Activated CD4-positive, alpha-beta memory T cell treated with anti-CD3 and anti-CD28 coated beads for 36 hours (primary cell): ENCODE measurements at regions not wholly inside any gene's neighbourhood (a gene's known extent, or its start where the extent isn't known, plus 50 kb on each side); places are given as distances from the start of the nearest gene placed in this dataset.

Source experiments
- CTCF ChIA-PET: fragments of 350-600 bp; sonication (Branson Sonifier 250); formaldehyde crosslinking; loops from one replicate; lab custom pipeline; 2021; ENCODE audit warnings: antibody characterized with exemption, inconsistent platforms; lab: Charles Lee
- POLR2A ChIA-PET: fragments of 350-600 bp; sonication (Branson Sonifier 250); formaldehyde crosslinking; loops from one replicate; lab custom pipeline; 2021; ENCODE audit warnings: antibody characterized with exemption; lab: Charles Lee
- DNase-seq: peaks from one replicate; pipeline ENCODE4 v3.0.0-alpha.2; 2020
- H3K27ac Mint-ChIP-seq: one replicate; pipeline ENCODE4 v1.8.0; 2021; ENCODE audit warnings: mixed read lengths
- H3K27me3 Mint-ChIP-seq: one replicate; pipeline ENCODE4 v1.8.0; 2021; ENCODE audit warnings: mixed read lengths
- H3K36me3 Mint-ChIP-seq: one replicate; pipeline ENCODE4 v1.8.0; 2021; ENCODE audit warnings: mixed read lengths
- H3K4me1 Mint-ChIP-seq: one replicate; pipeline ENCODE4 v1.8.0; 2021; ENCODE audit warnings: low read depth, mixed read lengths
- H3K4me3 Mint-ChIP-seq: one replicate; pipeline ENCODE4 v1.8.0; 2021; ENCODE audit warnings: mild to moderate bottlenecking, mixed read lengths
- H3K9me3 Mint-ChIP-seq: one replicate; pipeline ENCODE4 v1.8.0; 2021; ENCODE audit warnings: mixed read lengths
- intact Hi-C: fragments of 100-400 bp; cut with micrococcal nuclease; formaldehyde crosslinking; loops from one replicate; pipeline ENCODE4 v1.15.1; 2023

- ChIA-PET CTCF (no interaction called here), POLR2A (no interaction called here)
- no peaks in the 10 kb centered on the region for H3K9me3 Mint-ChIP-seq
- no peak overlapping the region for H3K27ac Mint-ChIP-seq
- H3K36me3 Mint-ChIP-seq = no peaks in the 10 kb centered on the region
- peaks cover 10% of the 10 kb centered on the region for H3K27me3 Mint-ChIP-seq
- intact Hi-C loops = no loop called here
- no peaks in the 10 kb centered on the region for H3K4me1 Mint-ChIP-seq
- DNase-seq = no peak
- H3K4me3 Mint-ChIP-seq = no peak overlapping the region
Measured at GRCh38 chr12:111212814-111213456, 156.0 kb downstream of the PHETA1 start.

DNA sequence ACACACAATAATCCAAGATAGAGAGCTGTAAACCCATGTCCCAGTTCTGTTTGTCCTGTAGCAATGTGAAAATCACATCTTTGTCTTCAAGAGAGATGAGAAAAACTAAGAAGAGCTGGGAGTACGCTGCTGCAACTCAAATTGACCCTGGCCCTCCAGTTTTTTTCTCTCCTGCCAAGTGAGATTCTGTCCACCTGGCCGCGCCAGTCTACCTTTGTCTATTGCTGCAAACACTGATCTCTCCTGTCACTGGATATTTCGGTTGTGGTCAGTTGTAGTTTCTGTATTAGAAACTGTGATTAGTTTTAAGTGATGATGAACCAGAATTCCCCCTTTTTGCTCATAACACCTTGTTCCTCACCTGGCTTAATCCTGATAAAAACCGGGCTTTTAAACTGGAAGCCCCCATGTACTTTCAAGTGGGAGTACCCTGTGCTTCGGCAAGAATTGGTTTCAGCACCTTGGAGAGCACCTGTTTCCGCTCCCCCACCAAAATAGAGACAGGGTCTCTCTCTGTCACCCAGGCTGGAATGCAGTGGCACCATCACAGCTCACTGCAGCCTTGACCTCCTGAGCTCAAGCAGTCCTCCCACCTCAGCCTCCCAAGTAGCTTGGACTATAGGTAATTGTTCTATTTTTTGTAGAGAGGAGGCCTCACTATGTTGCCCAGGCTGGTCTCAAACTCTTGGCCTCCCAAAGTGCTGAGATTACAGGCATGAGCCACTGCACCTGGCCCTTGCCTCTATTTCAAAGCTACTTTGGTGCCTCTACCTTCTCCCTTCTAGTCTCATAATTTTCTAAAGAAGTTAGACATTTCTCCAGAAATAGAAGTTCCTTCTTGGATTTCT, 156.8 kb downstream of the PHETA1 start:
- no peak for DNase-seq
- ChIA-PET POLR2A (no interaction called here), CTCF (no interaction called here)
- Mint-ChIP-seq H3K4me1 (no peaks in the 10 kb centered on the region), H3K9me3 (no peaks in the 10 kb centered on the region), H3K36me3 (no peaks in the 10 kb centered on the region), H3K4me3 (no peak overlapping the region), H3K27me3 (peaks cover 10% of the 10 kb centered on the region), H3K27ac (no peak overlapping the region)
- intact Hi-C loops = no loop called here

GRCh38 chr12:111209811-111210210, 159.1 kb downstream of the PHETA1 start:
- POLR2A ChIA-PET = no interaction called here
- no peak overlapping the region for H3K4me3 Mint-ChIP-seq
- no peak overlapping the region for H3K27ac Mint-ChIP-seq
- intact Hi-C loops = no loop called here
- H3K4me1 Mint-ChIP-seq = no peaks in the 10 kb centered on the region
- H3K27me3 Mint-ChIP-seq = peaks cover 15% of the 10 kb centered on the region
- CTCF ChIA-PET = no interaction called here
- H3K9me3 Mint-ChIP-seq = no peaks in the 10 kb centered on the region
- no peak for DNase-seq
- no peaks in the 10 kb centered on the region for H3K36me3 Mint-ChIP-seq

DNA sequence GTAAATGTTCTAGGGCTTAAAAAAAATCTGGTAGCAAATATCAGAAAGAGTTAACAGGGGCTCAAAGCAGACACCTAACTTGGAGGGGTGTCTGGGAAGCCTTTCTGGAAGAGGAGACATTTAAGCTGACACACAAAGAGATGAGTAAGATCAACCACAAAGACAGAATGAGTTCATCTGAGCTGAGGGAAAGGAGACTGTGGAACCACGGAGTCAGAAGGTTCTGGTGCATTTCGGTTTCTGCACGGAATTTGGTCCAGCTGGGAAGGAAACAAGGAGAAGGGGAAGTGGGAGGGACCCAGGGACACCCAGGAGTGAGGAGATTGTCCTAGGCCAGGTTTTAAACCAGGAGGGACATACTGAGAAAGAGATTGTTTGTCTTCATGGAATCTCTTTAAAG, 161.1 kb downstream of the PHETA1 start:
- H3K36me3 Mint-ChIP-seq = no peaks in the 10 kb centered on the region
- H3K4me3 Mint-ChIP-seq = no peak overlapping the region
- H3K27ac Mint-ChIP-seq = no peak overlapping the region
- no peaks in the 10 kb centered on the region for H3K9me3 Mint-ChIP-seq
- DNase-seq = no peak
- peaks cover 15% of the 10 kb centered on the region for H3K27me3 Mint-ChIP-seq
- ChIA-PET POLR2A (no interaction called here), CTCF (no interaction called here)
- intact Hi-C loops = no loop called here
- no peaks in the 10 kb centered on the region for H3K4me1 Mint-ChIP-seq

DNA sequence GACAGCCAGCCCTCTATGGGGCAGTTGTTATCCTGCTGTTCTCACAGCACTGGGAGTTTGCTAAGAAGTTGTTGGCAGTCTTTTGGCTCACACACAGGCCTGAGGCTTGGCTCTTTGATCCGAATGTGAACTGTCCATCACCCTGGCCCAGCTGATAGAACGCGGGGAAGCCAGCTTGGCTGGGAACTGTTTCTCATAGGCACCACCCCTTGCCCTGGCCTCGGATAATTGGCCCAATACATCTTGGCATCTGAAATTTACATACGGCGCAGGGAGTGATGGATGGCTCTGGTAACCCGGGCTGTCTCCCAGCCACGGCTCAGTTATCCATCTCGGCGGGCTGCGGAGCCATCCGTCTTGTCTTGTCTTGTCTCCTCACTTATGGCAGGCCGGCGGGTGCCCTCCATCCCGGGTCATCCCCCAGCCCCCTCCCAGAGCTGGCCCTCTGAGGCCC, 164.1 kb downstream of the PHETA1 start:
- intact Hi-C loops = no loop called here
- Mint-ChIP-seq H3K9me3 (no peaks in the 10 kb centered on the region), H3K4me3 (no peak overlapping the region), H3K27ac (no peak overlapping the region), H3K27me3 (peaks cover 19% of the 10 kb centered on the region), H3K36me3 (no peaks in the 10 kb centered on the region), H3K4me1 (no peaks in the 10 kb centered on the region)
- ChIA-PET CTCF (no interaction called here), POLR2A (no interaction called here)
- no peak for DNase-seq

- ChIA-PET POLR2A (no interaction called here), CTCF (no interaction called here)
- Mint-ChIP-seq H3K27me3 (peaks cover 20% of the 10 kb centered on the region), H3K9me3 (no peaks in the 10 kb centered on the region), H3K4me3 (no peak overlapping the region), H3K27ac (no peak overlapping the region), H3K4me1 (no peaks in the 10 kb centered on the region), H3K36me3 (no peaks in the 10 kb centered on the region)
- DNase-seq = no peak
- intact Hi-C loops = no loop called here
Measured at GRCh38 chr12:111203969-111204368, 164.9 kb downstream of the PHETA1 start.

DNA sequence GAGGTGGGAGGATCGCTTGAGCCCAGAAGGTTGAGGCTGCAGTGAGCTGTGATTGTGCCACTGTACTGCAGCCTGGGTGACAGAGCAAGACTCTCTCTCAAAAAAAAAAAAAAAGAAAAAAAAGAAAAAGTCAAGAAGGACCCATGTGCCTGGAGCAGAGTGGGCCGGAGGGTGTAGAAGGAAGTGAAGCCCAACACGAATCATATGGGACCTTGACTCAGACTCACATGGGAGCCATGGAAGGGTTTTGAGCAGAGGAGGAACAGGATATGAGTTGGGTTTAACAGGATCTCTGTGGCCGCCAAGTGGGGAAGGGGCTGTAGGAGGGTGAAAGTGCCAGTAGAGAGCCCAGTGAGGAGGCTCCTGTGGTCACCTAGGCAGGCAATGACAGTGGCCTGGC, 165.4 kb downstream of the PHETA1 start:
- no peak overlapping the region for H3K4me3 Mint-ChIP-seq

GRCh38 chr12:111202237-111202915, 166.5 kb downstream of the PHETA1 start:
- intact Hi-C loops = no loop called here
- ChIA-PET POLR2A (no interaction called here), CTCF (no interaction called here)
- Mint-ChIP-seq H3K4me3 (no peak overlapping the region), H3K27ac (no peak overlapping the region), H3K9me3 (no peaks in the 10 kb centered on the region), H3K36me3 (no peaks in the 10 kb centered on the region), H3K4me1 (no peaks in the 10 kb centered on the region), H3K27me3 (peaks cover 24% of the 10 kb centered on the region)
- DNase-seq = no peak

More for the DNA sequence above, 165.4 kb downstream of the PHETA1 start:
- POLR2A ChIA-PET = no interaction called here
- H3K4me1 Mint-ChIP-seq = no peaks in the 10 kb centered on the region
- no peak overlapping the region for H3K27ac Mint-ChIP-seq
- no peak for DNase-seq
- peaks cover 23% of the 10 kb centered on the region for H3K27me3 Mint-ChIP-seq
- no peaks in the 10 kb centered on the region for H3K36me3 Mint-ChIP-seq
- no peaks in the 10 kb centered on the region for H3K9me3 Mint-ChIP-seq
- CTCF ChIA-PET = no interaction called here
- intact Hi-C loops = no loop called here

DNA sequence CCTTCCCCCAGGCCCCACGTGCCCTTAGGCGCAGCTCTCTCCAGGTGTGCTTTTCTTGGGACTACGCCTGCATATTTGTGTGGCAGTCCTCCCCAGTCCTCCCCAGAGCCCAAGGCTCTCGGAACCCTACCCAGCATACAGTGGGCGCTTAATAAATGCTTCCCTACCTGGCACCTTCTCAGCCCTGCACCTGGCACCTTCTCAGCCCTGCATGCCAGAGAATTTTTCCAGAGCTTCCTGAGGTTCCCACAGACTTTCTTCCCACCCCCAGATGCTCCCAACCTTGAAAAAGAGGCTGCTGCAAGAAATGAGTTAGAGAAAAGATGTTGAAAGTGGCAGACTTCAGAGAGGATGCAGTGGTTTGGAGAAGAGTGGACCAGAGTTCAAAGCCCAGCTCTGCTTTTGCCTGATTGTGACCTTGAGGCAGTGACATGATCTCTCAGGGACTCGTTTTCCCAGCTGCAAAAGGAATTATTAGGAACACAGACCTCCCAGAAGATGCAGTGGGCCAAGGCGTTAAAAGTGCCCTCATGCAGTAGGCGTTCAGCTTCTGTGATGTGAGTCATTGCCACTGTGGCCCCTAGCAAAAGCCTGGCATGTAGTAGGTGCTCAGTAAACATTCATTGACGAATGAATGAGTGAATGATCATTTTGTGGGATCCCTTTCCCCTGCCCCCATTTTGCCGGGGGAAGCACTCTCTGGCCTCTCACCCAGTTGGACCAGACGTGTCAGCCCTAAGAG, 167.2 kb downstream of the PHETA1 start:
- H3K4me3 Mint-ChIP-seq = no peak overlapping the region
- no peaks in the 10 kb centered on the region for H3K9me3 Mint-ChIP-seq
- intact Hi-C loops = no loop called here
- H3K27me3 Mint-ChIP-seq = peaks cover 26% of the 10 kb centered on the region
- no peak overlapping the region for H3K27ac Mint-ChIP-seq
- no peaks in the 10 kb centered on the region for H3K36me3 Mint-ChIP-seq
- ChIA-PET POLR2A (no interaction called here), CTCF (no interaction called here)
- DNase-seq = no peak
- no peaks in the 10 kb centered on the region for H3K4me1 Mint-ChIP-seq

DNA sequence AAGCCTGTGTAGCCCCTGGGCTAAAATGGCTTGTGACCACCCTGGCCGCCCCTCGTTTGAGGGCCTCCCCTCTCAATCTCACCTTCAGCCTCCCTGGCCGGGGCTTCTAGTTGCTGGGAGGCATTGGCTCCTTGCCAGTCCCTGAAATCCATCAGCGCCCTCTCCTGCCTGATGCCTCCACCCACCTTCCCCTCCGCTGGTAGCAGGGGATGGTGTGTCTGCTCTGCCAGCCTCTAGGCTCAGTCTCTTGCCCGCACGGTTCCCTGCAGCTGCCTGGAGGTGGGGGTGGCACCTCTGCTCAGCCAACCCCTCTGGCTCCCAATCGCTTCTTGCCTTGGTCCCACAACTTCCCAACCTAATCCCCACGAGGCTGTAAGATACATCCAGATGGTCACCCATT, 167.9 kb downstream of the PHETA1 start:
- Mint-ChIP-seq H3K27ac (no peak overlapping the region), H3K4me3 (no peak overlapping the region), H3K36me3 (no peaks in the 10 kb centered on the region), H3K27me3 (peaks cover 25% of the 10 kb centered on the region), H3K9me3 (no peaks in the 10 kb centered on the region), H3K4me1 (no peaks in the 10 kb centered on the region)
- ChIA-PET POLR2A (no interaction called here), CTCF (no interaction called here)
- DNase-seq = no peak
- intact Hi-C loops = no loop called here

DNA sequence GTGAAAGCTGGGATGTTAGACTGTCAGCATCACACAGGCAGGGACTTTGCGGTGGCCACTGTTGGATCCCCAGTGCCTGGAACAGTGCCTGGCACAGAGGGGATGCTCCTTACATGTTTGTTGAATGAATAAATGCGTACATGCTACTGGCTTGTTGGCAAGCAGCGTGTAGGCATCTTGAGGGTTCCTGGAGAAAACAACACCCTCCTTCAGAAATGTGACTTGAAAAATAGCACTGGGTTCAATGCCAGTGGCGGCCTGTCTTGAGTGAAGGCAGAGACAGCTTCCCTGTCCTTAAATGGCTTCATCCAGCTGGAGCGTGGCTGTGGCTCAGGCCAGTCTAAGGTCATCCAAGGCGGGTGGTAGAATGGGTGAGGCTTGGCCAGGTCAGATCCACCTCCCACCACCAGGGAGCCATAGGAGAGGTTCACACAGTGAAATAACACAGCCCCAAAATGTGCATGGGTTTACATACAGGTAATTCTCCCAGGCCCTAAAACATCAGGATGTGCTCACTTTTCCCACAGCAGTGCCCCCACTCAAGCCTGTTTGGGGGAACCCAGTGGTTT, 171.4 kb downstream of the PHETA1 start:
- H3K4me1 Mint-ChIP-seq = no peaks in the 10 kb centered on the region
- CTCF ChIA-PET = no interaction called here
- intact Hi-C loops = no loop called here
- POLR2A ChIA-PET = no interaction called here
- H3K9me3 Mint-ChIP-seq = no peaks in the 10 kb centered on the region
- peaks cover 22% of the 10 kb centered on the region for H3K27me3 Mint-ChIP-seq
- no peak overlapping the region for H3K27ac Mint-ChIP-seq
- no peak overlapping the region for H3K4me3 Mint-ChIP-seq
- H3K36me3 Mint-ChIP-seq = no peaks in the 10 kb centered on the region
- no peak for DNase-seq

DNA sequence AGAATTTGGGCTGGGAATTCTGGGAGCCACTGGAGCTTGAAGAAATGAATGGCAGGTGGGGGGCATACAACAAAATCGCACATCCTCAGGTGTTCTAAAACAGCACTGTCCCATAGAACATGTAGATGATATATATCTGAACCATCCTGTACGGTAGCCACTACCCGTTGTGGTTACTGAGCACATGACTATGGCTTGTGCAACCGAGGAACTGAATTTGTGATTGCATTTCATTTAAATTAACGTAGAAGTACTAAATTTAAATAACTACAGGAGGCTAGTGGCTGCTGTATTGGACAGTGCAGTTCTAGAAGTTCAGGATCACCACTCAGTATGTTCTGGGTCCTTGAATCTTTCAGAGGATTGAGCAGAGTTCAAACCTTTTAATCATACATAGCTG, 172.4 kb downstream of the PHETA1 start:
- no peak for DNase-seq
- H3K27ac Mint-ChIP-seq = no peak overlapping the region
- intact Hi-C loops = no loop called here

More for the DNA sequence above, 172.4 kb downstream of the PHETA1 start:
- Mint-ChIP-seq H3K36me3 (no peaks in the 10 kb centered on the region), H3K9me3 (no peaks in the 10 kb centered on the region), H3K27me3 (peaks cover 16% of the 10 kb centered on the region), H3K4me3 (no peak overlapping the region), H3K4me1 (no peaks in the 10 kb centered on the region)
- ChIA-PET POLR2A (no interaction called here), CTCF (no interaction called here)
